ENCODE measurements at regions not wholly inside any gene's neighbourhood (a gene's known extent, or its start where the extent isn't known, plus 50 kb on each side); places are given as distances from the start of the nearest gene placed in this dataset.

GRCh38 chr10:47115322-47115721 is 184.7 kb upstream of the GDF10 start:
- H3K4me3 ChIP-seq (replicated peaks; ENCODE audit: low read depth, low read length): no peak overlapping the region
- TF ChIP-seq CTCF (IDR thresholded peaks at IDR 0.05; ENCODE audit: low read length, missing control alignments): no peak
- no peak for DNase-seq (ENCODE audit: low read depth)

GRCh38 chr10:47116445-47116844 is 183.6 kb upstream of the GDF10 start:
- H3K4me3 ChIP-seq (replicated peaks; ENCODE audit: low read depth, low read length): no peak overlapping the region
- no peak for DNase-seq (ENCODE audit: low read depth)
- TF ChIP-seq CTCF (IDR thresholded peaks at IDR 0.05; ENCODE audit: low read length, missing control alignments): no peak

- H3K4me3 ChIP-seq (replicated peaks; ENCODE audit: low read depth, low read length): no peak overlapping the region
- no peak for TF ChIP-seq CTCF (IDR thresholded peaks at IDR 0.05; ENCODE audit: low read length, missing control alignments)
- DNase-seq (ENCODE audit: low read depth): no peak
Measured at GRCh38 chr10:47118326-47118725, 181.7 kb upstream of the GDF10 start.

GRCh38 chr10:47121336-47121735 is 178.7 kb upstream of the GDF10 start:
- no peak for DNase-seq (ENCODE audit: low read depth)
- TF ChIP-seq CTCF (IDR thresholded peaks at IDR 0.05; ENCODE audit: low read length, missing control alignments): no peak
- H3K4me3 ChIP-seq (replicated peaks; ENCODE audit: low read depth, low read length): no peak overlapping the region

- no peak for DNase-seq (ENCODE audit: low read depth)
- H3K4me3 ChIP-seq (replicated peaks; ENCODE audit: low read depth, low read length): no peak overlapping the region
- TF ChIP-seq CTCF (IDR thresholded peaks at IDR 0.05; ENCODE audit: low read length, missing control alignments): no peak
Measured at GRCh38 chr10:47123716-47124288, 176.2 kb upstream of the GDF10 start.

- DNase-seq (ENCODE audit: low read depth): no peak
- H3K4me3 ChIP-seq (replicated peaks; ENCODE audit: low read depth, low read length): no peak overlapping the region
- no peak for TF ChIP-seq CTCF (IDR thresholded peaks at IDR 0.05; ENCODE audit: low read length, missing control alignments)
Measured at GRCh38 chr10:47127188-47127785, 172.7 kb upstream of the GDF10 start.

GRCh38 chr10:47130491-47130890 is 169.5 kb upstream of the GDF10 start:
- no peak for DNase-seq (ENCODE audit: low read depth)
- H3K4me3 ChIP-seq (replicated peaks; ENCODE audit: low read depth, low read length): no peak overlapping the region
- no peak for TF ChIP-seq CTCF (IDR thresholded peaks at IDR 0.05; ENCODE audit: low read length, missing control alignments)

Measured in fibroblast of pulmonary artery (primary cell).